HG03558 (cell line): ENCODE measurements at regions not wholly inside any gene's neighbourhood (a gene's known extent, or its start where the extent isn't known, plus 50 kb on each side); places are given as distances from the start of the nearest gene placed in this dataset.
"Not testable (repeated sequence)": the region's sequence is repeated elsewhere in the genome, so short reads cannot be mapped to it uniquely, and the experiment has no call there.

Experiments
- ATAC-seq: cut with Tn5 transposase; IDR thresholded peaks from one replicate; pipeline ENCODE4 v1.9.1; 2021; ENCODE audit warnings: moderate number of reproducible peaks; ENCODE audit not compliant: unreplicated experiment; ENCODE audit errors: extremely low read depth

- ATAC-seq: no peak
Measured at GRCh38 chr5:34416501-34417008, 239.6 kb upstream of the RAI14 start.

GRCh38 chr5:34420191-34420590, 235.9 kb upstream of the RAI14 start:
- not testable (repeated sequence) for ATAC-seq

GRCh38 chr5:34436761-34437501, 219.2 kb upstream of the RAI14 start:
- no peak for ATAC-seq

GRCh38 chr5:34439601-34440000, 216.5 kb upstream of the RAI14 start:
- no peak for ATAC-seq

- ATAC-seq: not testable (repeated sequence)
Measured at GRCh38 chr5:34441767-34442166, 214.4 kb upstream of the RAI14 start.

GRCh38 chr5:34447424-34447823, 208.7 kb upstream of the RAI14 start:
- ATAC-seq: no peak

- no peak for ATAC-seq
Measured at GRCh38 chr5:34449639-34450038, 206.5 kb upstream of the RAI14 start.

GRCh38 chr5:34450338-34450737, 205.8 kb upstream of the RAI14 start:
- no peak for ATAC-seq

- ATAC-seq: no peak
Measured at GRCh38 chr5:34452170-34452828, 203.8 kb upstream of the RAI14 start.

GRCh38 chr5:34455098-34455497, 201.0 kb upstream of the RAI14 start:
- no peak for ATAC-seq

- no peak for ATAC-seq
Measured at GRCh38 chr5:34459908-34460307, 196.2 kb upstream of the RAI14 start.

- ATAC-seq: no peak
Measured at GRCh38 chr5:34460496-34460895, 195.6 kb upstream of the RAI14 start.

- no peak for ATAC-seq
Measured at GRCh38 chr5:34464829-34465228, 191.3 kb upstream of the RAI14 start.

- ATAC-seq: not testable (repeated sequence)
Measured at GRCh38 chr5:34465301-34465700, 190.8 kb upstream of the RAI14 start.

GRCh38 chr5:34466519-34467388, 189.4 kb upstream of the RAI14 start:
- not testable (repeated sequence) for ATAC-seq

- ATAC-seq: no peak
Measured at GRCh38 chr5:34467436-34467835, 188.7 kb upstream of the RAI14 start.

- ATAC-seq: not testable (repeated sequence)
Measured at GRCh38 chr5:34467984-34468383, 188.1 kb upstream of the RAI14 start.

GRCh38 chr5:34469971-34470370, 186.2 kb upstream of the RAI14 start:
- no peak for ATAC-seq

GRCh38 chr5:34474573-34475021, 181.5 kb upstream of the RAI14 start:
- ATAC-seq: no peak

GRCh38 chr5:34475249-34475966, 180.7 kb upstream of the RAI14 start:
- no peak for ATAC-seq
